GM23338 (cell line): ENCODE measurements at regions not wholly inside any gene's neighbourhood (a gene's known extent, or its start where the extent isn't known, plus 50 kb on each side); places are given as distances from the start of the nearest gene placed in this dataset.

Experiments used
- ATAC-seq: fragments of 200-7000 bp; cut with Tn5 transposase; 3 replicates; pipeline ENCODE4 v1.9.1; 2020
- DNase-seq: peaks from one replicate; pipeline ENCODE4 v3.0.0-alpha.2; 2015; ENCODE audit warnings: low spot score
- H2AFZ ChIP-seq: fragments of 200-600 bp; sonication (generic); 2 replicates; pipeline ENCODE4 v1.8.0; 2016; ENCODE audit warnings: antibody characterized with exemption, mild to moderate bottlenecking, moderate library complexity
- H3F3A ChIP-seq: fragments of 200-600 bp; sonication (generic); replicated peaks from 2 replicates; pipeline ENCODE4 v1.8.0; 2017; ENCODE audit warnings: antibody characterized with exemption, mixed run types, low read depth
- H3K27ac ChIP-seq: fragments of 200-600 bp; sonication (generic); 2 replicates; pipeline ENCODE4 v1.6.1; 2016; ENCODE audit warnings: low read depth
- H3K27me3 ChIP-seq: fragments of 200-600 bp; sonication (generic); 2 replicates; pipeline ENCODE4 v1.8.0; 2016; ENCODE audit warnings: mild to moderate bottlenecking, mixed run types, moderate library complexity; ENCODE audit not compliant: insufficient read depth
- H3K36me3 ChIP-seq: fragments of 200-600 bp; sonication (generic); 2 replicates; pipeline ENCODE4 v1.8.0; 2016; ENCODE audit warnings: mild to moderate bottlenecking; ENCODE audit not compliant: insufficient read depth
- H3K4me1 ChIP-seq: fragments of 200-600 bp; sonication (generic); 2 replicates; pipeline ENCODE4 v1.8.0; 2016; ENCODE audit warnings: mild to moderate bottlenecking, moderate library complexity; ENCODE audit not compliant: insufficient read depth
- H3K4me2 ChIP-seq: fragments of 200-600 bp; sonication (generic); 2 replicates; pipeline ENCODE4 v1.7.1; 2017; ENCODE audit warnings: mixed run types
- H3K4me3 ChIP-seq: fragments of 200-600 bp; sonication (generic); 2 replicates; pipeline ENCODE4 v1.6.1; 2016; ENCODE audit warnings: mixed run types
- H3K79me2 ChIP-seq: fragments of 200-600 bp; sonication (generic); replicated peaks from 2 replicates; pipeline ENCODE4 v1.8.0; 2017; ENCODE audit warnings: mild to moderate bottlenecking; ENCODE audit not compliant: insufficient read depth
- H3K9me2 ChIP-seq: fragments of 200-600 bp; sonication (generic); 2 replicates; pipeline ENCODE4 v1.8.0; 2017; ENCODE audit not compliant: insufficient read depth
- H4K20me1 ChIP-seq: fragments of 200-600 bp; sonication (generic); replicated peaks from 2 replicates; pipeline ENCODE4 v1.8.0; 2017; ENCODE audit warnings: mild to moderate bottlenecking; ENCODE audit not compliant: insufficient read depth
- H3K27ac Mint-ChIP-seq: 2 replicates; pipeline ENCODE4 v1.8.0; 2020; ENCODE audit warnings: inconsistent platforms, mild to moderate bottlenecking, moderate library complexity, mixed read lengths
- H3K27me3 Mint-ChIP-seq: 3 replicates; pipeline ENCODE4 v1.8.0; 2022; ENCODE audit warnings: low read depth, mild to moderate bottlenecking, moderate library complexity, mixed read lengths, inconsistent platforms; ENCODE audit not compliant: insufficient read depth, poor library complexity
- H3K36me3 Mint-ChIP-seq: 3 replicates; pipeline ENCODE4 v1.8.0; 2021; ENCODE audit warnings: low read depth, mild to moderate bottlenecking, inconsistent platforms, moderate library complexity, mixed read lengths
- H3K4me1 Mint-ChIP-seq: 3 replicates; pipeline ENCODE4 v1.8.0; 2020; ENCODE audit warnings: mild to moderate bottlenecking, inconsistent platforms, mixed read lengths
- H3K4me3 Mint-ChIP-seq: 3 replicates; pipeline ENCODE4 v1.8.0; 2021; ENCODE audit warnings: moderate library complexity, mild to moderate bottlenecking, inconsistent platforms, mixed read lengths
- H3K9me3 Mint-ChIP-seq: 3 replicates; pipeline ENCODE4 v1.8.0; 2020; ENCODE audit warnings: moderate library complexity, mild to moderate bottlenecking, inconsistent platforms, mixed read lengths
- CTCF ChIP-seq, 2 experiments: fragments of 200-600 bp in 1 of 2; sonication (generic) in 1 of 2; conservative IDR thresholded peaks; 2 replicates each; pipeline versions ENCODE4 v1.5.1 to v1.6.1; 2016 to 2017; ENCODE audit warnings: antibody characterized with exemption in 2 of 2, low read depth in 2 of 2, mild to moderate bottlenecking in 2 of 2, moderate library complexity in 1 of 2
- ETS1 ChIP-seq: IDR thresholded peaks from 2 replicates; pipeline ENCODE4 v1.6.1; 2016; ENCODE audit warnings: antibody characterized with exemption
- EZH2phosphoT487 ChIP-seq: fragments of 200-600 bp; sonication (generic); IDR thresholded peaks from one replicate; pipeline ENCODE4 v1.8.1; 2018; ENCODE audit warnings: antibody characterized with exemption; ENCODE audit not compliant: unreplicated experiment
- JUNB ChIP-seq: IDR thresholded peaks from one replicate; pipeline ENCODE4 v1.6.1; 2016; ENCODE audit warnings: antibody characterized with exemption; ENCODE audit not compliant: unreplicated experiment
- NANOG ChIP-seq: IDR thresholded peaks from 2 replicates; pipeline ENCODE4 v1.6.1; 2016; ENCODE audit warnings: antibody characterized with exemption, borderline replicate concordance
- REST ChIP-seq: IDR thresholded peaks from one replicate; pipeline ENCODE4 v1.6.1; 2018; ENCODE audit warnings: antibody characterized with exemption; ENCODE audit not compliant: unreplicated experiment
- STAT1 ChIP-seq: IDR thresholded peaks from one replicate; pipeline ENCODE4 v1.6.1; 2016; ENCODE audit warnings: antibody characterized with exemption; ENCODE audit not compliant: unreplicated experiment
- ZNF331 ChIP-seq: fragments of 250-450 bp; sonication (Bioruptor Pico); IDR thresholded peaks from 2 replicates; pipeline ENCODE4 v1.5.0; 2020; ENCODE audit warnings: low read depth, mild to moderate bottlenecking, moderate library complexity
- ZNF462 ChIP-seq: fragments of 250-450 bp; sonication (Bioruptor Pico); IDR thresholded peaks from 2 replicates; pipeline ENCODE4 v1.5.0; 2020; ENCODE audit warnings: mild to moderate bottlenecking, moderate library complexity

DNA sequence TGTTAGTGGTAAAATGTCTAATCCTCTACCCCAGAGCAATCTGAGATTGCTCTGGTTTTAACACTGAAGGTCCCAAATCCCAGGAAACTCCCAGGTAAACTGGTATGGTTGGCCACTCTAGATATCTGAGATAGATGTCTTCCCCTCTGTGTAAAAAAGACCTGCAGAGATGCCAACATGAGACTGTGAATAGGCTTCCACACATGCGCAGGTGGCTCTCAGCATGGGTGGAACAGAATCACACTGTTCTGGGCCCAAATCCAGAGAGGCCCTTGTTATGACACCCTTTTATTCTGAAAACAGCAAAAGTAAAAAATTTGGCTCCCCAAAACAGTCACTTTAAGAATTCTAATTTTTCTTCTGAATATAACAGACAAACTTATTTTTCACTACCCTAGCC, 88.7 kb upstream of the BMP5 start:
- no peaks in the 10 kb centered on the region for H3K36me3 ChIP-seq
- no peaks in the 10 kb centered on the region for H3K36me3 Mint-ChIP-seq
- no peak overlapping the region for H3K4me3 Mint-ChIP-seq
- H4K20me1 ChIP-seq = no peaks in the 10 kb centered on the region
- H3K4me3 ChIP-seq = no peak overlapping the region
- H2AFZ ChIP-seq = peak overlapping the region; percentile 33; the same call in 1 of the 2 replicates
- ATAC-seq = no peak
- H3K27me3 Mint-ChIP-seq = peaks cover 1% of the 10 kb centered on the region
- H3K27ac Mint-ChIP-seq = no peak overlapping the region
- H3K4me2 ChIP-seq = no peak overlapping the region
- no peaks in the 10 kb centered on the region for H3K9me2 ChIP-seq
- DNase-seq = no peak
- no peaks in the 10 kb centered on the region for H3K27me3 ChIP-seq
- no peaks in the 10 kb centered on the region for H3F3A ChIP-seq
- no peak overlapping the region for H3K27ac ChIP-seq
- no peaks in the 10 kb centered on the region for H3K4me1 ChIP-seq
- no peak for TF ChIP-seq ZNF462 (CRISPR knock-in tag)
- no peak for TF ChIP-seq STAT1
- TF ChIP-seq ZNF331 (CRISPR knock-in tag) = no peak
- TF ChIP-seq ETS1 = no peak
- TF ChIP-seq JUNB = no peak
- no peaks in the 10 kb centered on the region for H3K9me3 Mint-ChIP-seq
- no peaks in the 10 kb centered on the region for H3K4me1 Mint-ChIP-seq
- H3K79me2 ChIP-seq = no peaks in the 10 kb centered on the region

GRCh38 chr6:55963301-55963700, 87.9 kb upstream of the BMP5 start:
- Histone ChIP-seq H3K36me3 (no peaks in the 10 kb centered on the region), H3F3A (no peaks in the 10 kb centered on the region), H3K27me3 (no peaks in the 10 kb centered on the region), H4K20me1 (no peaks in the 10 kb centered on the region), H3K9me2 (no peaks in the 10 kb centered on the region), H3K4me2 (no peak overlapping the region), H3K4me3 (no peak overlapping the region), H3K27ac (no peak overlapping the region), H3K79me2 (no peaks in the 10 kb centered on the region), H3K4me1 (no peaks in the 10 kb centered on the region), H2AFZ (peak overlapping the region; percentile 33; the same call in 1 of the 2 replicates)
- H3K4me3 Mint-ChIP-seq = no peak overlapping the region
- H3K4me1 Mint-ChIP-seq = no peaks in the 10 kb centered on the region
- H3K36me3 Mint-ChIP-seq = no peaks in the 10 kb centered on the region
- DNase-seq = peak; percentile 53
- H3K27ac Mint-ChIP-seq = no peak overlapping the region
- 0 out of 3 replicates have a peak, but pooled peaks have one; percentile 27 for ATAC-seq
- no peaks in the 10 kb centered on the region for H3K9me3 Mint-ChIP-seq
- peaks cover 1% of the 10 kb centered on the region for H3K27me3 Mint-ChIP-seq
- TF ChIP-seq EZH2phosphoT487 (no peak), CTCF (conservative IDR thresholded peaks at IDR 0.05; ENCODE audit: low read depth in 2 of 2) (peak; percentile 65 to 73), REST (no peak), NANOG (no peak)
